ENCODE measurements at regions not wholly inside any gene's neighbourhood (a gene's known extent, or its start where the extent isn't known, plus 50 kb on each side); places are given as distances from the start of the nearest gene placed in this dataset.

GRCh38 chr3:178436773-178437172, 99.5 kb upstream of the KCNMB2 start:
- Histone ChIP-seq H3K4me3 (no peak overlapping the region), H3K9me3 (no peaks in the 10 kb centered on the region), H3K4me1 (ENCODE audit: insufficient read depth) (no peaks in the 10 kb centered on the region), H3K27ac (no peak overlapping the region), H3K27me3 (no peaks in the 10 kb centered on the region), H3K36me3 (no peaks in the 10 kb centered on the region)
- no peak for TF ChIP-seq POLR2A (IDR thresholded peaks at IDR 0.05)
- TF ChIP-seq, protein P1, sequence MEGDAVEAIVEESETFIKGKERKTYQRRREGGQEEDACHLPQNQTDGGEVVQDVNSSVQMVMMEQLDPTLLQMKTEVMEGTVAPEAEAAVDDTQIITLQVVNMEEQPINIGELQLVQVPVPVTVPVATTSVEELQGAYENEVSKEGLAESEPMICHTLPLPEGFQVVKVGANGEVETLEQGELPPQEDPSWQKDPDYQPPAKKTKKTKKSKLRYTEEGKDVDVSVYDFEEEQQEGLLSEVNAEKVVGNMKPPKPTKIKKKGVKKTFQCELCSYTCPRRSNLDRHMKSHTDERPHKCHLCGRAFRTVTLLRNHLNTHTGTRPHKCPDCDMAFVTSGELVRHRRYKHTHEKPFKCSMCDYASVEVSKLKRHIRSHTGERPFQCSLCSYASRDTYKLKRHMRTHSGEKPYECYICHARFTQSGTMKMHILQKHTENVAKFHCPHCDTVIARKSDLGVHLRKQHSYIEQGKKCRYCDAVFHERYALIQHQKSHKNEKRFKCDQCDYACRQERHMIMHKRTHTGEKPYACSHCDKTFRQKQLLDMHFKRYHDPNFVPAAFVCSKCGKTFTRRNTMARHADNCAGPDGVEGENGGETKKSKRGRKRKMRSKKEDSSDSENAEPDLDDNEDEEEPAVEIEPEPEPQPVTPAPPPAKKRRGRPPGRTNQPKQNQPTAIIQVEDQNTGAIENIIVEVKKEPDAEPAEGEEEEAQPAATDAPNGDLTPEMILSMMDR (IDR thresholded peaks at IDR 0.05), result peak in 2 of 3 donors; percentile 21
- TF ChIP-seq EP300 (IDR thresholded peaks at IDR 0.05), result no peak
- intact Hi-C loops (cut with DNase I), result loop anchor here in 2 of 4 donors (5.0 to 10.0 kb wide), 2 partner anchors 528 to 531 kb away; no protein-coding TSS in a partner anchor
- no peak for DNase-seq
- WGBS, 3 donors, result 29 to 32% (median 32%) methylated on average over 3 of the region's 3 CpGs

GRCh38 chr3:178437236-178437635, 99.0 kb upstream of the KCNMB2 start:
- Histone ChIP-seq H3K4me1 (ENCODE audit: insufficient read depth) (no peaks in the 10 kb centered on the region), H3K9me3 (no peaks in the 10 kb centered on the region), H3K36me3 (no peaks in the 10 kb centered on the region), H3K27me3 (no peaks in the 10 kb centered on the region), H3K4me3 (no peak overlapping the region), H3K27ac (no peak overlapping the region)
- no peak for TF ChIP-seq POLR2A (IDR thresholded peaks at IDR 0.05)
- WGBS, 3 donors, result 86 to 87% (median 86%) methylated on average over 5 of the region's 5 CpGs
- no peak for DNase-seq
- intact Hi-C loops (cut with DNase I), result loop anchor here in 2 of 4 donors (5.0 to 10.0 kb wide), 2 partner anchors 528 to 530 kb away; no protein-coding TSS in a partner anchor

- Histone ChIP-seq H3K4me1 (ENCODE audit: insufficient read depth) (no peaks in the 10 kb centered on the region), H3K9me3 (no peaks in the 10 kb centered on the region), H3K36me3 (no peaks in the 10 kb centered on the region), H3K4me3 (no peak overlapping the region), H3K27ac (no peak overlapping the region), H3K27me3 (no peaks in the 10 kb centered on the region)
- WGBS, 3 donors, result 57 to 60% (median 58%) methylated on average over 2 of the region's 2 CpGs
- no peak for DNase-seq
- intact Hi-C loops (cut with DNase I), result loop anchor here in 2 of 4 donors (5.0 to 10.0 kb wide), 2 partner anchors 525 to 528 kb away; no protein-coding TSS in a partner anchor
- no peak for TF ChIP-seq POLR2A (IDR thresholded peaks at IDR 0.05)
- TF ChIP-seq EP300 (IDR thresholded peaks at IDR 0.05), result no peak
- TF ChIP-seq, protein P1 (IDR thresholded peaks at IDR 0.05), result no peak
These were observed 96.7 kb upstream of the KCNMB2 start for GRCh38 chr3:178439504-178439903.

DNA sequence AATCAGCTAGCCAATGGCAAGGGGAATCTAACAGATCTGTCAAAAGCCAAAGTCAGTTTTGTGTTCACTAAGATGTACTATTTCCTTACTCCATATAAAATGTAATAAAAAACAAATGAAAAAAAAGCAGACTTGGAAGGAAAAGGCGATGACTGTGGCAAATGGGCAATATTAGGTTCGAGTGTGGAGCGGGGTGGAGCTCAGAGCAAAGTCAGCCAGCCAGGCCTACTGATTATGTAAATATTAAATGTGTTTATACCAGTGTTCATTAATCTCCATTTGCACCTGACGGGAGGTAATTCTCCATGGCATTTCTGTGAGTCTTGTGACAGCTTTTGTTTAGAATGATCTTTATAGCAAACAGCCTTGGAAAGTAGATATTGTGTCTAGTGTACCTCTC, 96.2 kb upstream of the KCNMB2 start:
- Histone ChIP-seq H3K4me1 (ENCODE audit: insufficient read depth) (no peaks in the 10 kb centered on the region), H3K36me3 (no peaks in the 10 kb centered on the region), H3K9me3 (no peaks in the 10 kb centered on the region), H3K27ac (no peak overlapping the region), H3K4me3 (no peak overlapping the region), H3K27me3 (no peaks in the 10 kb centered on the region)
- intact Hi-C loops (cut with DNase I), result loop anchor here in 2 of 4 donors (5.0 to 10.0 kb wide), 2 partner anchors 527 to 535 kb away; no protein-coding TSS in a partner anchor
- TF ChIP-seq POLR2A (IDR thresholded peaks at IDR 0.05) (no peak), EP300 (IDR thresholded peaks at IDR 0.05) (no peak)
- TF ChIP-seq, protein P1 (IDR thresholded peaks at IDR 0.05), result no peak
- 89 to 94% (median 93%) methylated on average over 4 of the region's 4 CpGs for WGBS, 3 donors
- no peak for DNase-seq

DNA sequence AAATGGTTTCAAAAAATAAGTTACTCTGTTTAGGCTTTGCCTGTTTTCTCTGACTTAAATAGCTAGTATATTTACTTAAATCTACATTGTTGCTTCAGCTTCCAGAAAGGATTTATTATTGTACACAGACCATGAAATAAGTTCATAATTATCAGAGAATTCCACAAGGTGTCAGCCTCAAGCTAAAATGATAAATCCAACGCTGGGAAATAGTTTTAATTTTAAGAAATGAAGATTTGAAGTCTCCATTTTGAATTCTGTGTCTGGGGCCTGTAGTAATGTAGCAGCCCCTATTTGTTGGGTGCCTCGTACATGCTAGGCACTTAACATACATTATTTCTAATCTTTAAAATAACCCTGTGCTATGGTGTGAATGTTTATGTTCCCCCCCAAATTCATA, 92.6 kb upstream of the KCNMB2 start:
- DNase-seq, result no peak
- TF ChIP-seq EP300 (IDR thresholded peaks at IDR 0.05), result no peak
- TF ChIP-seq, protein P1 (IDR thresholded peaks at IDR 0.05), result peak in 1 of 3 donors; percentile 26
- Histone ChIP-seq H3K36me3 (no peaks in the 10 kb centered on the region), H3K4me1 (ENCODE audit: insufficient read depth) (no peaks in the 10 kb centered on the region), H3K4me3 (no peak overlapping the region), H3K27me3 (no peaks in the 10 kb centered on the region), H3K9me3 (no peaks in the 10 kb centered on the region), H3K27ac (no peak overlapping the region)
- intact Hi-C loops (cut with DNase I), result loop anchor here in 2 of 4 donors (5.0 to 10.0 kb wide), 2 partner anchors 524 to 531 kb away; no protein-coding TSS in a partner anchor
- 36 to 46% (median 40%) methylated on average over 2 of the region's 2 CpGs for WGBS, 3 donors

Data from ovary (tissue), 7 donors.